ENCODE measurements at regions not wholly inside any gene's neighbourhood (a gene's known extent, or its start where the extent isn't known, plus 50 kb on each side); places are given as distances from the start of the nearest gene placed in this dataset.
"Not testable (repeated sequence)": the region's sequence is repeated elsewhere in the genome, so short reads cannot be mapped to it uniquely, and the experiment has no call there.

- Histone ChIP-seq H3K9me3 (ENCODE audit: insufficient read depth, low read length, severe bottlenecking) (no peaks in the 10 kb centered on the region), H3K36me3 (ENCODE audit: insufficient read depth, low read length) (no peaks in the 10 kb centered on the region), H3K27ac (ENCODE audit: low read length) (no peak overlapping the region), H2AFZ (ENCODE audit: low read depth, low read length) (no peak overlapping the region), H3K27me3 (ENCODE audit: insufficient read depth, low read length, poor library complexity) (peaks cover 3% of the 10 kb centered on the region), H3K4me3 (ENCODE audit: low read depth in 1 of 2, low read length in 2 of 2) (no peak overlapping the region), H3K9ac (ENCODE audit: low read depth, low read length) (no peak overlapping the region), H3K79me2 (ENCODE audit: insufficient read depth, low read length) (no peaks in the 10 kb centered on the region), H3K4me1 (ENCODE audit: insufficient read depth, low read length) (no peaks in the 10 kb centered on the region), H3K4me2 (ENCODE audit: insufficient read depth, low read length) (no peak overlapping the region), H4K20me1 (ENCODE audit: insufficient read depth, low read length) (no peaks in the 10 kb centered on the region)
- TF ChIP-seq CTCF (IDR thresholded peaks at IDR 0.05; ENCODE audit: borderline replicate concordance, extremely low read depth, low read length, poor library complexity, severe bottlenecking): no peak
- no peak for TF ChIP-seq EZH2 (IDR thresholded peaks at IDR 0.05; ENCODE audit: borderline replicate concordance, low read depth, low read length, severe bottlenecking)
- no peak for DNase-seq
- ATAC-seq (ENCODE audit: insufficient read depth, low read depth): no peak
Measured at GRCh38 chr4:54838301-54838700, 180.5 kb downstream of the KIT start.

GRCh38 chr4:54837576-54838140 lies 179.9 kb downstream of the KIT start:
- H3K27ac ChIP-seq (ENCODE audit: low read length): no peak overlapping the region
- TF ChIP-seq EZH2 (IDR thresholded peaks at IDR 0.05; ENCODE audit: borderline replicate concordance, low read depth, low read length, severe bottlenecking) (no peak), CTCF (IDR thresholded peaks at IDR 0.05; ENCODE audit: borderline replicate concordance, extremely low read depth, low read length, poor library complexity, severe bottlenecking) (no peak)
- no peak for DNase-seq

GRCh38 chr4:54828361-54828760 lies 170.6 kb downstream of the KIT start:
- not testable (repeated sequence) for H3K27me3 ChIP-seq (ENCODE audit: insufficient read depth, low read length, poor library complexity); H3K79me2 ChIP-seq (ENCODE audit: insufficient read depth, low read length); ATAC-seq (ENCODE audit: insufficient read depth, low read depth); H4K20me1 ChIP-seq (ENCODE audit: insufficient read depth, low read length); H3K9ac ChIP-seq (ENCODE audit: low read depth, low read length); H3K36me3 ChIP-seq (ENCODE audit: insufficient read depth, low read length); H3K4me3 ChIP-seq (ENCODE audit: low read depth in 1 of 2, low read length in 2 of 2); H3K4me2 ChIP-seq (ENCODE audit: insufficient read depth, low read length); H2AFZ ChIP-seq (ENCODE audit: low read depth, low read length); H3K9me3 ChIP-seq (ENCODE audit: insufficient read depth, low read length, severe bottlenecking); H3K27ac ChIP-seq (ENCODE audit: low read length); H3K4me1 ChIP-seq (ENCODE audit: insufficient read depth, low read length); DNase-seq

More at GRCh38 chr4:54837576-54838140, 179.9 kb downstream of the KIT start:
- peaks cover 3% of the 10 kb centered on the region for H3K27me3 ChIP-seq (ENCODE audit: insufficient read depth, low read length, poor library complexity)
- H3K36me3 ChIP-seq (ENCODE audit: insufficient read depth, low read length): no peaks in the 10 kb centered on the region
- no peaks in the 10 kb centered on the region for H3K9me3 ChIP-seq (ENCODE audit: insufficient read depth, low read length, severe bottlenecking)
- H3K9ac ChIP-seq (ENCODE audit: low read depth, low read length): no peak overlapping the region
- H4K20me1 ChIP-seq (ENCODE audit: insufficient read depth, low read length): no peaks in the 10 kb centered on the region
- no peak overlapping the region for H2AFZ ChIP-seq (ENCODE audit: low read depth, low read length)
- H3K4me3 ChIP-seq (ENCODE audit: low read depth in 1 of 2, low read length in 2 of 2): no peak overlapping the region
- no peaks in the 10 kb centered on the region for H3K4me1 ChIP-seq (ENCODE audit: insufficient read depth, low read length)
- H3K79me2 ChIP-seq (ENCODE audit: insufficient read depth, low read length): no peaks in the 10 kb centered on the region
- H3K4me2 ChIP-seq (ENCODE audit: insufficient read depth, low read length): no peak overlapping the region
- no peak for ATAC-seq (ENCODE audit: insufficient read depth, low read depth)

- H3K4me2 ChIP-seq (ENCODE audit: insufficient read depth, low read length): no peak overlapping the region
- no peaks in the 10 kb centered on the region for H3K27me3 ChIP-seq (ENCODE audit: insufficient read depth, low read length, poor library complexity)
- no peaks in the 10 kb centered on the region for H3K4me1 ChIP-seq (ENCODE audit: insufficient read depth, low read length)
- no peaks in the 10 kb centered on the region for H3K36me3 ChIP-seq (ENCODE audit: insufficient read depth, low read length)
- TF ChIP-seq EZH2 (IDR thresholded peaks at IDR 0.05; ENCODE audit: borderline replicate concordance, low read depth, low read length, severe bottlenecking) (no peak), CTCF (IDR thresholded peaks at IDR 0.05; ENCODE audit: borderline replicate concordance, extremely low read depth, low read length, poor library complexity, severe bottlenecking) (no peak)
- H3K79me2 ChIP-seq (ENCODE audit: insufficient read depth, low read length): no peaks in the 10 kb centered on the region
- no peak overlapping the region for H2AFZ ChIP-seq (ENCODE audit: low read depth, low read length)
- no peaks in the 10 kb centered on the region for H3K9me3 ChIP-seq (ENCODE audit: insufficient read depth, low read length, severe bottlenecking)
- H3K4me3 ChIP-seq (ENCODE audit: low read depth in 1 of 2, low read length in 2 of 2): no peak overlapping the region
- ATAC-seq (ENCODE audit: insufficient read depth, low read depth) (no peak), DNase-seq (no peak)
- H3K9ac ChIP-seq (ENCODE audit: low read depth, low read length): no peak overlapping the region
- no peaks in the 10 kb centered on the region for H4K20me1 ChIP-seq (ENCODE audit: insufficient read depth, low read length)
- H3K27ac ChIP-seq (ENCODE audit: low read length): no peak overlapping the region
Measured at GRCh38 chr4:54823616-54824015, 165.9 kb downstream of the KIT start.
